PFSK-1 (cell line): ENCODE measurements at regions not wholly inside any gene's neighbourhood (a gene's known extent, or its start where the extent isn't known, plus 50 kb on each side); places are given as distances from the start of the nearest gene placed in this dataset.

Experiments used
- FOXP2 ChIP-seq: optimal IDR thresholded peaks from 2 replicates; pipeline ENCODE3; 2011; ENCODE audit warnings: borderline replicate concordance, control low read depth, inconsistent platforms; ENCODE audit not compliant: insufficient read depth; ENCODE audit errors: extremely low read length, extremely low read depth
- POLR2AphosphoS5 ChIP-seq: IDR thresholded peaks from 2 replicates; pipeline ENCODE4 v1.6.1; 2012; ENCODE audit warnings: low read depth, mild to moderate bottlenecking, control low read depth, low read length, moderate library complexity
- REST ChIP-seq, 2 experiments: IDR thresholded peaks; 2 replicates each; pipeline versions ENCODE4 v1.6.1 to v1.8.0; 2011 to 2012; ENCODE audit warnings: low read depth in 2 of 2, low read length in 2 of 2, control low read depth in 1 of 2, inconsistent platforms in 1 of 2, mild to moderate bottlenecking in 1 of 2, moderate library complexity in 1 of 2; ENCODE audit not compliant: insufficient read depth in 1 of 2
- SIN3A ChIP-seq: IDR thresholded peaks from 2 replicates; pipeline ENCODE4 v1.6.1; 2012; ENCODE audit warnings: mild to moderate bottlenecking, low read length, moderate library complexity, borderline replicate concordance; ENCODE audit not compliant: insufficient read depth
- TAF1 ChIP-seq: IDR thresholded peaks from 2 replicates; pipeline ENCODE4 v1.6.1; 2012; ENCODE audit warnings: low read length, control low read depth, borderline replicate concordance; ENCODE audit not compliant: insufficient read depth

GRCh38 chr3:30141178-30141581, 465.2 kb upstream of the TGFBR2 start:
- TF ChIP-seq POLR2AphosphoS5 (no peak), REST (IDR thresholded peaks at IDR 0.05; ENCODE audit: insufficient read depth in 1 of 2, low read depth in 2 of 2, low read length in 2 of 2) (no peak), SIN3A (no peak), FOXP2 (no peak), TAF1 (no peak)
